BJ (cell line): ENCODE measurements at regions not wholly inside any gene's neighbourhood (a gene's known extent, or its start where the extent isn't known, plus 50 kb on each side); places are given as distances from the start of the nearest gene placed in this dataset.

Source experiments
- CTCF ChIA-PET: fragments of 350-600 bp; formaldehyde crosslinking; extraction: SDS; loops from one replicate; lab custom pipeline; 2021; ENCODE audit warnings: antibody characterized with exemption, inconsistent platforms; lab: Yijun Ruan, JAX
- POLR2A ChIA-PET: fragments of 300-600 bp; sonication (Branson Sonifier 250); formaldehyde crosslinking; extraction: SDS; loops from one replicate; lab custom pipeline; 2021; ENCODE audit warnings: antibody characterized with exemption; lab: Charles Lee
- DNase-seq: peaks from one replicate; pipeline ENCODE4 v3.0.0-alpha.2; 2011; ENCODE audit warnings: low read depth
- H3K27me3 ChIP-seq: 2 replicates; pipeline ENCODE4 v1.6.0; 2011; ENCODE audit warnings: low read length; ENCODE audit not compliant: control insufficient read depth, insufficient read depth
- H3K36me3 ChIP-seq: 2 replicates; pipeline ENCODE4 v1.5.1; 2011; ENCODE audit warnings: low read length; ENCODE audit not compliant: control insufficient read depth, insufficient read depth
- H3K4me3 ChIP-seq: 2 replicates; pipeline ENCODE4 v1.5.1; 2011; ENCODE audit warnings: low read depth, mild to moderate bottlenecking, control low read depth, low read length
- CTCF ChIP-seq: IDR thresholded peaks from 2 replicates; pipeline ENCODE4 v1.5.1; 2011; ENCODE audit warnings: low read depth, mild to moderate bottlenecking, control low read depth, inconsistent platforms, low read length, moderate library complexity; ENCODE audit not compliant: insufficient read depth

- ChIA-PET POLR2A (no interaction called here), CTCF (no interaction called here)
- H3K27me3 ChIP-seq = no peaks in the 10 kb centered on the region
- TF ChIP-seq CTCF = no peak
- DNase-seq = no peak
- no peaks in the 10 kb centered on the region for H3K36me3 ChIP-seq
- H3K4me3 ChIP-seq = no peak overlapping the region
Observed at GRCh38 chr11:91305402-91305801, 919.2 kb upstream of the FAT3 start.

- Histone ChIP-seq H3K4me3 (no peak overlapping the region), H3K36me3 (no peaks in the 10 kb centered on the region), H3K27me3 (no peaks in the 10 kb centered on the region)
- POLR2A ChIA-PET = no interaction called here
- no peak for DNase-seq
- CTCF ChIA-PET = no interaction called here
- TF ChIP-seq CTCF = no peak
Observed at GRCh38 chr11:91303749-91304148, 920.9 kb upstream of the FAT3 start.

DNA sequence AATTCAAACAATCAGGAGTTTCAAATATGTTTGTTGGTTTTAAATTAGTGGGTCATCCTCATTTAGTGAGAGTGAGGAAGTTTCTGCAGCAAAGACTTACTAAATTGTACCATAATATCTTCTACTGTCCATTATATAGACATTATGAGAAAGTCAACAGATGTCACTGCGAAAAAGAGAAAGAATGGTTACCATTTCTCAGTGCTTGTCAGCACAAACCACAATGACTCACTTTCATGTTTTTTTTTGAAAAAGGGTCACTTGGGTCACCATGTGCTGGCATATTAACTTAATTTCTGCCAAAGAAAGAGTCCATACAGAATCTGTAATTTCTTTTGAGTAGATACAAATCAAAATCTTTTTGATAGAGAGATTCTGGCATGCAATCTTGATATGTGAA, 924.6 kb upstream of the FAT3 start:
- TF ChIP-seq CTCF = no peak
- Histone ChIP-seq H3K4me3 (no peak overlapping the region), H3K36me3 (no peaks in the 10 kb centered on the region), H3K27me3 (no peaks in the 10 kb centered on the region)
- ChIA-PET CTCF (no interaction called here), POLR2A (no interaction called here)
- no peak for DNase-seq

DNA sequence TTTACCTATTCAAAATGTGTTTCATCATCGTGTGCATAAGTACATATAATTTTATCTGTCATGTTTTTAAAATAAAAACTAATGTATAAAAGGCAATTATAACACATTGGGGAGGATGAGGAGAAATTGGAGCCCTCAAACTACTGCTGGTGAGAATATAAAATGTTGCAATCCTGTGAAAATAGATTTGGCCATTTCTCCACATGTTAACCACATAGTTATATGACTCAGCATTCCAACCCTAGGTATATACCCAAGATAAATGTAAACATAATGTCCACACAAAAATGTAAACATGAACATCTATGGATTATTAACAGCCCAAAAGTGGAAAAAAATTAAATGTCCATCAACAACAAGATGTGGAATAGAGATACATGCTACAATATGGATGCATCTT, 928.0 kb upstream of the FAT3 start:
- DNase-seq = no peak

DNA sequence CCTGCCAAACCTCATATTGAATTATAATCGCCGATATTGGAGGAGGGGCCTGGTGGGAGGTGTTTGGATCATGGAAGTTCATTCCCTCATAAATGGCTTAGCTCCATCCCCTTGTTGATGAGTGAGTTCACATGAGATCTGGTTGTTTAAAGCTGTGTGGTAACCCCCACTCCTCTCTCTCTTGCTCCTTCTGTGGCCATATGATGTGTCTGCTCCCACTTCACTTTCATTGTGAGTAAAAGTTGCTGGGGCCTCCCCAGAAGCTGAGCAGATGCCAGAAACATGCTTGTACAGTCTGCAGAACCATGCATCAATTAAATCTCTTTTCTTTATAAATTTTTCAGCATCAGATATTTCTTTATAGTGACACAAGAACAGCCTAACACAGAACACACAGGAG, 929.0 kb upstream of the FAT3 start:
- ChIA-PET CTCF (no interaction called here), POLR2A (no interaction called here)
- Histone ChIP-seq H3K4me3 (no peak overlapping the region), H3K27me3 (no peaks in the 10 kb centered on the region), H3K36me3 (no peaks in the 10 kb centered on the region)
- DNase-seq = no peak
- no peak for TF ChIP-seq CTCF

More for the DNA sequence above, 928.0 kb upstream of the FAT3 start:
- Histone ChIP-seq H3K4me3 (no peak overlapping the region), H3K27me3 (no peaks in the 10 kb centered on the region), H3K36me3 (no peaks in the 10 kb centered on the region)
- no peak for TF ChIP-seq CTCF
- ChIA-PET CTCF (no interaction called here), POLR2A (no interaction called here)
